RPMI8226 (cell line): ENCODE measurements at regions not wholly inside any gene's neighbourhood (a gene's known extent, or its start where the extent isn't known, plus 50 kb on each side); places are given as distances from the start of the nearest gene placed in this dataset.

Source experiments
- DNase-seq: peaks from one replicate; pipeline ENCODE4 v3.0.0-alpha.2; 2015

DNA sequence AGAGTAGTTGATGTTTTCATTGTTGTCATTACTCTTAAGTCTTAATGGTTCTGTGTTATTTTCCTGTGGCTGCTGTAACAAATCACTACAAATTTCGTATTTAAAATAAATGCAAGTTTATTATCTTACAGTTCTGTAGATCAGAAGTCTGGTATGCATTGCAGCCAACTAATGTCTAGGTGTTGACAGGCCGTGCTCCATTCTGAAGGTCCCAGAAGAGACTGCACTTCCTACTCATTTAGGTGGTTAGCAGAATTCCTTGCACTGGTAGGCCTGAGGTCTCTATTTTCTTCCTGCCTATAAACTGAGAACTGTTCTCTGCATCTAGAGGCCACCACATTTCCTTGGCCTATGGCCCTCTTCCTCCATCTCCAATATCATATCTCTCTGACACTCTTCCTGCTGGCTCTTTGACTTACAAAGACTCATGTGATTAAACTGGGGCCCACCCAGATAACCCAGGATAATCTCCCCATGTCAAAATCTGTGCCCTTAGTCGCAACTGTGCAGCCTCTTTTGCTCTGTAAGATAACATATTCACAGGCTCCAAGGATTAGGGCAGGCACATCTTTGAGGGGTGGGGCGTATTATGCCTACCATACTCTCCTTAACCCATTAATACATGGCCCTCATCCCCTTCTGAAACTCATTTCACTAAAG is 468.4 kb downstream of the FOXO1 start:
- DNase-seq, result no peak

DNA sequence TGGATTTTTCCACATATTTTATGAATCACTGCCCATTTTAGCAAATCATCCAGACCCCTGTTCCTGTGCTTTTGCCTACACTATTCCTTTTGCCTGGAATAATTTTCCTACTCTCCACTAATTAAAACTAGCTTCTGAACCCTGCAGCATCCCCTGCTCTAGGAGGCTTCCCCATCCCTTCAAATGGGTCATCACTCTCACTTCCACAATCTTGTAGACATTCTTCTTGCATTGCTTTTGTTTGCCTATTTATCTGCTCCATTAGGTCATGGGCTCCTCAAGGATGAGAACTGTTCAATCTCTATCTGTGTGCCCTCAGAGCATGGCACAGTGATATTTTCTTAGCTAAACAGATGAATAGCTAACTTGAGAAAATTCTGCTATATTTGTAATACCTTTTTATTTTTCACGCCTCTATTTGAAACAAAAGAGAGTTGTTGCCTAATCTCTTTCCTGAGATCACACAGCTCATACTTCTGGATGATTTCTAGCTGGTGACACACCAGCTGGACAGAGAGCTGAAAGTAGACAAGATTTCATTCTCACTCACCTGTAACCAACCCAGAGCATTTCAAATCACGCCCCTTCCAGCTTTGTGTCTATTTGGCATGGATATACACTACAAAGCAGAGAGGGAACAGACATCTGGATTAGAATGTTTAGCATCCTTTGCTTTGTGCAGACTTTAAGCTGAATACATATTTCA is 466.0 kb downstream of the FOXO1 start:
- DNase-seq, result no peak

DNA sequence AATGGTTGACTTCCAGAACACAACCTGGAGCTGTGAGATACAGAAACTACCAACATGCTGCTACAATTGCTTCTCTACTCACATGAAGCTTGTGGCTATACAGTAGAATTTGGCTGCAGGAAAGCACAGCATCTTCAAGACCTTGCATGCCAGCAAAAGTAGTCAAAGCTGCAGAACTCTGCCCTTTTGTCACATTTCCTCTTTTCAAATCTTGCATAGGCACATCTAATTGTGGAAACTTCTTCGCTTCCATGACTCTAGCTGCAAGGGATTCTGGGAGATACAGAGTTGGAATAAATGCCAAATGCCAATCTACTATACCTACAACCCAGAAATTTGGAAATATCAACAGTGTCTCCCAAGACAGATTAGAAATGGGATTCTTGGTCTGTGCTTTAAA is 462.2 kb downstream of the FOXO1 start:
- DNase-seq, result no peak

DNA sequence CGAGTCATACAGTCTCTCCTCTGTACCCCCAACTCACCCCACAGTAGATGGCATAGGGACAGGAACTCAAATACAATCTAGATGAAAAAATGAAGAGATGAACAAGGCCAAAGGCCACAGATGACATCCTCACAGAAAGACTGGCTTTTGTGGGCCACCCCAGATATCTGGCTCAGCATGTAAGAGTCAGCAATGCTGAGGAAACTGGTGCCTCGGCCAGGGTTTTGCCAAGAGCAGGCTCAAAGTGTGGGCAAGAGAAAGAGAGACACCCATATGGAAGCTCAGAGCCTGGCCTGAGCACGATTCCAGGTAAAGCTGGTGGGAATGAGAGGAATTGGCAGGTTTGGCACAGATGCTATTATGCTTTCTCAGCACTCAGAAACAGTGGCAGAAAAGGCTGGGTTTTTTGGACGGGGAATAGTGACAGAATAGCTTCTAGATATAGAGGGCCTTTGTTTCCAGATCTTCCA is 460.6 kb downstream of the FOXO1 start:
- DNase-seq, result no peak

DNA sequence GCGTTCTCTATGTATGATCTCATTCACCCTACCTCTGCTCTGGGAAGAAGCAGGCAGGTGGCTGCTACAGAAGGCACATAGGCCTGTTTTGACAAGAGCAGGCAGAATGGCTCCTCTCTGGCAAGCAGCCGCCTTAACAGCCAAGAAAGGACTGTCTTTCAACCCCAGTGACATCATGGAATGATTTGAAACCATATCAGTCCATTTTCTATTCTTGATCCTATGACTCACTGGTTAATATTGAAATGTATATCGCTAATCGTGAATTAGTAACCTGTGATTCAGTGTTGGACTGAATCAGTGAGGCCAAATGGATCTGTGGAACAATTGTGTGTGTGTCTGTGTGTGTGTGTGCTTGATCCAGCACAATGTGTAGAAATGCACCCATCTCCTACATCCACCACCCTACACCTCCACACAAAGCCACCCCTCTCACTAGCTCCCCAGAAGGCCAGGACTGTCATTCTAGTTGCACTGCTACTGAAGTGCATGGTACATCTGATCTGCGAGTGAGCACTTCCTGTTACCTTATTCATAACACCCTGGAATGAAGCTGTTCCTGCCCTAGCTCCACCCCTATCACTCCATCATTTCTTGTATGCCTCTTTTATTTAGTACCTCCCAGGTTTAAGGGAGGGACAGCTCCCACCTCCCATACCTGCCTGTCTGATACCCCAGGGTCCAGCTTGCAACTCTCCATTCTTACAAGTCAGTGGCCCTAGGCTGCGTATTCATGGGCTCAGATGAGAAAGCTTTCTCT is 460.0 kb downstream of the FOXO1 start:
- no peak for DNase-seq

DNA sequence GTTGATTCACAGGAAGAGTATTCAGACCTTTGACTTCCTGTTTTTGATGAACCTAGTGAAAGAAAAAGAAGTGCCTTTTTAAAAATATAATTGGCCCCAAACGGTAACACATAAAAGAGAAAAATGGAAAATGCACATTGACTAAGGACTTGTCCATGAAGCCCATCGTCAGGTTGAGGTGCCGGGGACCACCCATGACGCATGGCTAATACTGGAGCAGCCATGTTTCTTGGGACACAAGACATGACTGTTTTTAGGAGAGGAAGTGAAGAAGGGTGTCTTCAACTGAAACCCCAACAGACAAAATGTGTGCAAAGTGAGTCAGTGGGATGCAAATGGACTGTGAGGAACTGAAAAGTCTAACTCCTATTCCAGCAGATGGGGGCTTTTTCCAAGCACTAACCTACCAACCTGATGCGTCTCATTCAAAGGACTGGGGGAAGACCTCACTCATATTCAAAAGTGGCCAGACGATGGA is 459.4 kb downstream of the FOXO1 start:
- DNase-seq, result no peak

DNA sequence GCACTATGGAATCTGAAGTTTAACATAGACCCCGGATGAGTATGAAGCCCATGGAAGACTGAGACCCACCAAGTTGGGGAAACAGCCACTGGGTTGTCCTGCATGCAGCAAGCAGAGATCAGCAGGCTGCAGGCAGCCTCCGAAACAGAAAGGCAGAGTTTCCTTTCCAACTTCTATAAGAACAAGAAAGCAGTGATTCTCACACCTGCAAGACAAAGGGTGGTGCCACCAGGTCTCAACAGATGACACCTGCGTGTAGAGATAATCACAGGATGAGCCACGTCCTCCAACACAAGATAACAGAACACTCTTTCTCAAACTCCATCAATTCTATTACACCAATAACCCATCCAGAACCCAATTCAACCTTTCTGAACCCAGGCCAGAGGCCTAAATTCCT is 457.9 kb downstream of the FOXO1 start:
- DNase-seq, result no peak

DNA sequence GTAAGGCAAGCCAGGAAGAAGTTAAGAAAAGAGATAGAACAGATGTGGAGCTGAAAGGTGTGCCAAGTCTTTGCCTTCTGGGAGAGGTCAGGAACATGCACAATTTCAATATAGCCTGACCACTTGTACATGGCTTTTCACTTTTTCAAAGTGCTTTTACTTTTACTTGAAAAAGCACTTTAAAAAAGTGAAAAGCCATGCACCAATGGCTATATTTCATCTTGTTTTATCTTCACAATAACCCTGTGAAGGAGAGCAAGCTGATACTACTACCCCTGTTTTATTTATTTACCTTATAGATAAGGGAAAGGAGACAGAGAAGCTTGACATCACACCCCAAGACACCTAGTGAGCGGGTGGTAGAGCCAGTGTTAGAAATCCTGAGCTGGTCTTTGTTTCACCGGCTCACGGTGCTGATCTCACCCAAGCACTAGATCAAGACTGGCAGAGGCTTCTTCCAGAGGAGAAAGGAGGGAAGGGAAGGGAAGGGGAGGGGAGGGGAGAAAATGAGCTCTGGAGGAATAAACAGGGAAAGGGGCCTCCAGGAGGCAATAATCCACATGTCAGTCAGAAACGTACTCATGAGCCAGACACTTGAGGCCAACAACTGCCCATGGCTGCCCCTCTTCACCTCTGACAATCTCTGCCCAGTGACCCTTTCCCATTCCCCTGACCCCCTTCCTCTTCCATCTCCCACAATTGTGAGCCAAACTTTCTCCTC is 455.4 kb downstream of the FOXO1 start:
- no peak for DNase-seq

DNA sequence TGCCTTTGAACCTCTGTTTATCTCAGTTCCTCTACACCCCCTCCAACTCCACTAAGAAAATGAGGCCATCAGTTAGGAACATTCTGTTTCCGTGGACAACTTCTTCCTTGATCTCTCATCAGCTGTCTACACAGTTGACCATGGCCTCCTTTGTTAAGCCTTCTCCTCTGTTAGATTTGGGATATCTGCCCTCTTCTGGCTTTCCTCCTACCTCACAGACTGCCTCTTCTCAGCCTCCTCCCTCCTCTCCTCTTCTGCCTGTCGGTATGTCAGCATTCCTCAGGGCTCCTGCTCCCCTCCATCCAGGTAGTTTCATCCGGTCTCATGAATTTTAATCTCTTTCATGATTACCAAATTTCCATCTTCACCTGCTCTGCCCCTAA is 454.9 kb downstream of the FOXO1 start:
- DNase-seq, result no peak

DNA sequence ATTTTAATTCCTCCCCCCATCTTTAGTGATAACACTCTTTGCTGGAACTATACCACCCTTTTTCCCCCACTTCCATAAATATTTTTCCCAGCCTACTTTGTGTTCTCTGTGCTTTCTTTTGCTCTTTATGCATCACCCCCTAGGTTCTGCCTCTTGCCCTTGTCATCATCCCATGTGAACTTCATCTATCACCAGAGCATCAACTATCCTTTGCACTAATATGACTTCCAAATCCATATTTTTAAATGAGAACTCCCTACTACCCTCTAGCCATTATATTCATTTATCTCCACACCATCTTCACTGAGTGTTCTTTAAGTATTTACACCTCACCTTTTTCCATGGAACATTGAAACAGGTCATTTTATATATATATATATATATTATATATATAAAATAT is 452.7 kb downstream of the FOXO1 start:
- DNase-seq, result no peak

DNA sequence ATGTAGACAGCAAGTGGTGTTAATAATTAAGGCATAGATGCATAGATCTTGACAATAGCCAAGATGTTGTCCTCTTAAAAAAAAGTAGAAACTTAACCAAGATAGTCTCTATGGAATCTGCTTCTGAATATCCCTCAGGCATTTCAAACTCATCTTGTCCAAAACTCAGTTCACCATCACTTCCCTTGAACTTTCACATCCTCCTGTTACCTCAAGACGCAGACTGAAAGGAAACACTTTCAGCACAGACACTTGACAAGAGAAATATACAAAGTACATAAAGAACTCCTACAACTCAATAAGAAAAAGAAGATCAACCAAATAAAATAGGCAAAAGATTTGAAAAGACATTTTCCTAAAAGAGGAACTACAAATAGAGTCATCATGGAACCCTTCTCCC is 451.1 kb downstream of the FOXO1 start:
- no peak for DNase-seq

DNA sequence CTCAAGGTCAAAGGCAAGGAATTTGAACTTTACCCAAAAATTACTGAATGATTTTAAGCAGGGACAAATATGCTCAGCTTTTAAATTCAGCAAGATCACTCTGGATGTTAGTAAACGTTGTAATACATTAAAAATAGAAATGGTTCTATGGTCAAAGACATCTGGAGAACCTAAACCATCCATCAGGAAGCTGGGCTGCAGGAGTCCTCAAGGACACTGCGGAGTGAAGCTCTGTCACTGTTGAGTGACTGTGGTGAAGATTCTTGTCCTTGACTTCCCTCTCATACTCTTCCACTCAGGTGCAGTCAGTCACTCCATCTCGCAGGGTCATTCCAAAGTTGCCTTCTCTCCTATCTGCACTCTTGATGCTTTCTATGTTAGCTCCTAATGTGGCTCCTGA is 450.7 kb downstream of the FOXO1 start:
- no peak for DNase-seq

DNA sequence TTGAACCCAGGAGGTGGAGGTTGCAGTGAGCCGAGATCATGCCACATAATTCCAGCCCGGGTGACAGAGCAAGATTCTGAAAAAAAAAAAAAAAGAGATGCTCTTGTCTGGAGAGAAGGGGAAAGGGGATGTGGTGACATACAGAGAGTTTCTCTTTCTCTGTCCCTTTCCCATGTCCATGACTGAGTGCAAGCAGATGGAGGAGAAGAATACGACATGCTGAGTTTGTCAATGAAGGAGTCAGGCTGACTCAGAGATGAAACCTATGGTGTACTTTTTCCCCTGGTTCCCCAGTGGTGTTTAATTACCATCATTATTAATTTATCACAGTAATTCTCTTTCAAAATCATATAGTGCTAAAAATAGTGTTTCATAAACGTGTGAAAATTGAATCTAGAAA is 448.8 kb downstream of the FOXO1 start:
- DNase-seq, result no peak

DNA sequence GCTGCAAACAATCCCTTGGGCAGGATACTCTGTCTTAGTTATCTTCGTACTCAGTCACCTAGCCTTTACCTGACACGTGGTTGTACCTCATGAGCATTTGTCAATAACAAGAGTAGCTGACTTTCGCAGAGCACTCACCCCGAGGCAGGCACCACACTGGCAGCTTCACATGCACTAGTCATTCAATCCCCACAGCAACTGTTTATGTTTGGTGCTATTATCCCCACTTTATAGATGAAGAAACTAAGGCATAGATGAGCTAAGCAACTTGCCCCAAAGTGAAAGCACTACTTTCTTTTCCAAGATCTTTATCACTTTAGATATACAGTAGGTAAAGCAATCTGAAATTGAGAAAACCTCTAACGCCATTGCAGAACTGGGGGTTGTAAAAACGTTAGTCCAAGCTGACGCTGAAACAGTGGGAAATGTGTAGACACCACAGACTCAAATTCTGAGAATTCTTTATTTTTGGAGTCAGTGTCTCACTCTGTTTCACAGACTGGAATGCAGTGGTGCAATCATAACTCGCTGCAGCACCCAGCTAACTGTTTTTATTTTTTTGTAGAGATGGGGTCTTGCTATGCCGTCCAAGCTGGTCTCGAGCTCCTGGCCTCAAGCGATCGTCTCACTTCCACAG is 446.0 kb downstream of the FOXO1 start:
- DNase-seq, result no peak

DNA sequence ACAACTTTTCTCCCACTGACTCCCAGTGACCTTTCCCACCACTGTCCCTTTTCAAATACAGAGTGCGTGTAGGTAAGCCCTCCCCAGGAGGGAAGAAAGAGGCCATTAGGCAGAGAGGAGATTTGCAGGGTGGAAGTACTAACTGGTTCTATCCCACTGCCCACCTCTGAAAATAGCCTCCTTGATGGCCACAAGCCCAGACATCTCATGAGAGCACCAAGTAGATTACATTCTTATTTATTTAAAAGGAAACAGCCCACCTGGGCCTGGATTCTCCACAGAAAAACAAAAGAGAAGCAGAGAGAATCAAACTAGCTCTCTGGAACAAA is 445.3 kb downstream of the FOXO1 start:
- DNase-seq, result no peak

DNA sequence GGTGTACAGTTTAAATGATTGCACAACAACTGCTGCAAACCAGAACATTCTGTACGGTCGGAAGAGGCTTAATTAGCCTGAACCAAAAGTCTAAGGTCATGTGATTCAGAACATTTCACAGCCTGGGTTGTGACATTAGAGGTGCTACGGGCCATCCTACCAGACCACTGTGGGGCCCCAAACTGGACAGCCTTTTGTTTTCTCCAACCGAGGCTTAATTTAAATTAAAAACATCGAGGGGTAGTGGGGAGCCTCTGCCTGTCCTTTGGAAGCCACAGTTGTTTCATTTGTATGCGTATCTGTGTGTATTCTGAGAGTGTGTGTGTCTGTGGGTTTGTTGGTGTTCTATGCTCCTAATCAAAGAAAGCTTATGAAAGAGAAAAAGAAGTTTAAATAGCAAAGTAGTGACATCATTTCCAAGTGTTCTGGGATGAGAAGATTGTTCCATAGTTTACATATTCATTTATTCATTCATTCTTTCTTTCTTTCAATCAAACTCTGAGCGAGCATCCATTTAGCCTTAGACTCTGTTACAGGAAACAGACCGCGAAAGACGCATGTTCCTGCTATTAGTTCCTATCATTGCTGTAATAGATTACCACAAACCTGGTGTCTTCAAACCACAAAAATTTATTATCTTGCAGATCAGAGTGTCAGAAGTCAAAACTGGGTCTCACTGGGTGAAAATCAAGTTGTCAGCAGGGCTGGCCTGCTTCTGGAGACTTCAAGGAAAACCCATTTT is 444.8 kb downstream of the FOXO1 start:
- no peak for DNase-seq

DNA sequence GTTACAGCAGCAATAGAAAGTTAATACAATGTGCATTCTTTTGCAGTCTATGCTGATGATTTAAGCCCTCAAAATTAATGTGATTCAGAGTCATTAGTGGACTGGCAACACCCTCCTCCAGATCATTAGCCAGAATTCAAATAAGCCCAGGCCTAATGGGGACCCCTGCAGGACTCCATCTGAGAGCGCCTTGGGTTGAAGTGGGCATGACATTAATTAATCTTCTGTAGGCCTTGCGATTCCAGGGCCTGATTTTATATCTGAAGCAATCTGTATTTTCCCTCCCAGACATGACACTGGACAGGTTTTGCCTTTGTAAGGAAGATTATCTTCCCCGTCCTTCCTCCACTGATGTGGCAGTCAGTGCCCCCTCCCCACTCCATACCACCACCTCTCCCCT is 442.9 kb downstream of the FOXO1 start:
- DNase-seq, result no peak

DNA sequence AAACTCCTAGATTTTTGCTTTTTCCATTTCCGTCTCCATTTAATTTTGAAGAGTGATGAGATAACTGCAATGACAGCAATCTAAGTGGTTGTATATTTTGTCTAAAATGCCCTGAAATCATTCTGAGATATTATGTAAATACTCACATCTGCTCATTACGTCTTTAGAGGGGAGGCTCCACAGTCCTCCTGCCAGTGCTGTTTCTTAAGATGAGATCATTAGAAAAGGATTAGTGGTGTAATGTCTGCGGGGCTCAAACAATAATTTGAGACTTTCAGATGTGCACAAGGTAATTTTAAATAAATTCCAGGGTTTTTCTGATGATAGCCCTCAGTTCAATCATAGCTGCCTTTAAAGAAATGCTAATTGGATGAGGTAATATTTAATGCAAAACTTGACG is 437.9 kb downstream of the FOXO1 start:
- no peak for DNase-seq

DNA sequence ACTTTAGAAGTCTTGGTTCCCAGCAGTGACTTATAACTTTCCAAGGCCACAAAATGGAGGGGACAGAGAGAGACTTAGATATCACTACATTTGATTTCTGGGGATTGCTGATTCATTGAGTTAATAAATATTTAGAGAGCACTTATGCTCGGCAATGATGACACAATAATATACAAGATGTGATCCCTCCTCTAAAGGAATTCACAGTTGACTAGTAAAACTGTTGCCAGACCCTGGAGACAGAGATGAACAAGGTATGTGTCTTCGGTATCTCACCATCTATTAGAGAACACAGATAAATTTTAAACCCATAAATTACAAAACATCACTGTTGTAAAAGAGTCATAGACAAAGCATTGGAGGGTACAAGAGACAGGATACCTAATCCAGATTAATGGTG is 437.5 kb downstream of the FOXO1 start:
- no peak for DNase-seq

DNA sequence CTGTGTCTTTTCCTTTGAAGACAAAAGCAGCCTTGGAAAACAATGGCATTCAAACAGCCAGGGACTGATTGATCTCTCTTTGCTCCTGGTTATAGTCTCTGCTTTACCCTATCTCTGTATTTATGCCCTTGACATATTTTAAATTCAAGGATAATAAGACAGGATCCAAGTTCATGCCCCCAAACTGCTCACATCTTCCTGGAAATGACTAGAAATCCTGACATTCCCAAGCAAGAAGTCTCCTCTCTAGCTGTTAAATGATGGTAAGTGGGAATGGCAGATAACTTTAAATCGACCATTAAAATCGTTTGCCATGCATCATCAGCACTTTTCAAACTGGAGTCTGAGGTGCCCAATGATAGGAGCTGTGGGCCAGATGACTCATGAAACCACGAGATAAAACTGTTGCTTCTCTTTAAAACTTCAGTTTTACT is 435.6 kb downstream of the FOXO1 start:
- no peak for DNase-seq

DNA sequence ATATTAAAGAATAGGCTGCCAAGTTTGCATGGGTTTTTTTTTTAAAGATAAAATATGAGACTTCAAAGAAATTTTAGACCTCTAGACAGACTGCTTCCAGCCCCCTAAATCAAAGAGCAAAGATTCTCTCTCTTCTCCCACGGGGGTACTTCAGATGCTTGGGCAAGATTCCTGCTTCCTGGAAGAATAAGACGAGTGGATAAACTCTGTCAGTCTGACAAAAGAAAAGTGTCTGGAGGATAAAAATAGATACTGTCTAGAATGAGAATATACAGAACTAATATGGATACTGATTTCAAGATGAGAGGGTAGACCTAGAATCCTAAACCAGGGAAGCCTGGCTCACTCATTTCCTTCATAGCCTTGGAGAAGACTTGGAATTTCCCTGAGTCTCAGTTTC is 435.1 kb downstream of the FOXO1 start:
- no peak for DNase-seq

DNA sequence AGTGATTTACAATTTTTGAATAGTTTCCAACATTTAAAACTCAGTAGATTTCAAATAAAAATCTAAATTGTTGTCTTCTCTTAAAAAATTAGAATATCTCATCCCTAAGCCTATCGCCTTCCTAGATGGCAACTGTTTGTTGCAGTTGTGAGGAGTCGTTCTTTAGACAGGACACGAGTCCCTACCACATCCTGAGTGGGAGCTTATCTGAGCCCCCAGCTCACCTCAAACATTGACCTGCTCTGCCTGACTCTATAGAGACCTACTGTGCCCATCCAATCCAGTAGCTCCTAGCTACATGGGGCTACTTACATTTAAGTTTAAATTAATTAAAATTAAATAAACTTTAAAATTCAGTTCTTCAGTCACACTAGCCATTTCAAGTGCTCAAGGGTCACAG is 434.7 kb downstream of the FOXO1 start:
- DNase-seq, result no peak
